H9 (cell line): ENCODE measurements at regions not wholly inside any gene's neighbourhood (a gene's known extent, or its start where the extent isn't known, plus 50 kb on each side); places are given as distances from the start of the nearest gene placed in this dataset.

Source experiments
- DNase-seq: peaks from one replicate; pipeline ENCODE4 v3.0.0-alpha.2; 2017
- H2AFZ ChIP-seq: one replicate; pipeline ENCODE4 v1.6.1; 2013; ENCODE audit warnings: mild to moderate bottlenecking, low read length, control low read depth, moderate library complexity
- H2AK5ac ChIP-seq: 2 replicates; pipeline ENCODE4 v1.6.1; 2013; ENCODE audit warnings: low read length, control low read depth, mixed read lengths; ENCODE audit not compliant: insufficient read length
- H2BK120ac ChIP-seq: one replicate; pipeline ENCODE4 v1.6.1; 2013; ENCODE audit warnings: low read depth, mild to moderate bottlenecking, low read length, control low read depth, inconsistent platforms; ENCODE audit not compliant: poor library complexity, severe bottlenecking
- H2BK12ac ChIP-seq: 2 replicates; pipeline ENCODE4 v1.6.1; 2013; ENCODE audit warnings: low read length, control low read depth, mixed read lengths, low read depth; ENCODE audit not compliant: insufficient read length
- H2BK15ac ChIP-seq: 2 replicates; pipeline ENCODE4 v1.6.1; 2013; ENCODE audit warnings: low read depth, low read length, control low read depth
- H2BK20ac ChIP-seq: one replicate; pipeline ENCODE4 v1.6.1; 2013; ENCODE audit warnings: low read depth, mild to moderate bottlenecking, low read length, control low read depth, inconsistent platforms; ENCODE audit not compliant: poor library complexity, severe bottlenecking
- H2BK5ac ChIP-seq: 2 replicates; pipeline ENCODE4 v1.6.1; 2013; ENCODE audit warnings: low read length, control low read depth, mixed read lengths; ENCODE audit not compliant: insufficient read length
- H3K14ac ChIP-seq: 2 replicates; pipeline ENCODE4 v1.6.1; 2013; ENCODE audit warnings: low read length, control low read depth; ENCODE audit not compliant: insufficient read depth
- H3K18ac ChIP-seq: 2 replicates; pipeline ENCODE4 v1.6.1; 2013; ENCODE audit warnings: low read depth, mild to moderate bottlenecking, mixed read lengths, low read length, control low read depth; ENCODE audit not compliant: insufficient read length
- H3K23ac ChIP-seq: 2 replicates; pipeline ENCODE4 v1.6.1; 2013; ENCODE audit warnings: low read length, control low read depth, mixed read lengths, low read depth; ENCODE audit not compliant: insufficient read length
- H3K23me2 ChIP-seq: 2 replicates; pipeline ENCODE4 v1.6.1; 2013; ENCODE audit warnings: low read depth, mild to moderate bottlenecking, mixed read lengths, low read length, control low read depth; ENCODE audit not compliant: insufficient read length, poor library complexity, severe bottlenecking
- H3K27ac ChIP-seq: 2 replicates; pipeline ENCODE4 v1.5.1; 2013; ENCODE audit warnings: low read length, control low read depth, mixed read lengths, low read depth; ENCODE audit not compliant: insufficient read length
- H3K27me3 ChIP-seq: 2 replicates; pipeline ENCODE4 v1.6.1; 2013; ENCODE audit warnings: low read length, control low read depth, inconsistent platforms; ENCODE audit not compliant: insufficient read depth
- H3K4ac ChIP-seq: 2 replicates; pipeline ENCODE4 v1.6.1; 2013; ENCODE audit warnings: low read depth, mild to moderate bottlenecking, control low read depth, inconsistent platforms, low read length, moderate library complexity
- H3K4me1 ChIP-seq: 2 replicates; pipeline ENCODE4 v1.6.1; 2013; ENCODE audit warnings: low read length, control low read depth, inconsistent platforms; ENCODE audit not compliant: insufficient read depth
- H3K4me2 ChIP-seq: 2 replicates; pipeline ENCODE4 v1.6.1; 2013; ENCODE audit warnings: low read length, control low read depth, mixed read lengths; ENCODE audit not compliant: insufficient read length, insufficient read depth
- H3K56ac ChIP-seq: 2 replicates; pipeline ENCODE4 v1.6.1; 2013; ENCODE audit warnings: low read depth, mild to moderate bottlenecking, mixed read lengths, low read length, control low read depth; ENCODE audit not compliant: insufficient read length
- H3K79me1 ChIP-seq: 2 replicates; pipeline ENCODE4 v1.6.1; 2013; ENCODE audit warnings: low read depth, mild to moderate bottlenecking, moderate library complexity, low read length, control low read depth, inconsistent platforms; ENCODE audit not compliant: insufficient read depth, poor library complexity, severe bottlenecking
- H3K79me2 ChIP-seq: 2 replicates; pipeline ENCODE4 v1.6.1; 2013; ENCODE audit warnings: low read length, control low read depth, inconsistent platforms; ENCODE audit not compliant: insufficient read depth
- H3K9ac ChIP-seq: 2 replicates; pipeline ENCODE4 v1.6.1; 2013; ENCODE audit warnings: low read length, control low read depth, mixed read lengths; ENCODE audit not compliant: insufficient read length; ENCODE audit errors: extremely low read depth
- H3K9me3 ChIP-seq: one replicate; pipeline ENCODE4 v1.6.1; 2013; ENCODE audit warnings: low read depth, low read length, inconsistent platforms; ENCODE audit not compliant: control insufficient read depth
- H3T11ph ChIP-seq: one replicate; pipeline ENCODE4 v1.6.1; 2013; ENCODE audit warnings: mild to moderate bottlenecking, low read length, control low read depth, inconsistent platforms
- H4K20me1 ChIP-seq: one replicate; pipeline ENCODE4 v1.6.1; 2013; ENCODE audit not compliant: control insufficient read depth, insufficient read length, insufficient read depth
- H4K5ac ChIP-seq: 2 replicates; pipeline ENCODE4 v1.6.1; 2013; ENCODE audit warnings: low read depth, mild to moderate bottlenecking, mixed read lengths, low read length, control low read depth; ENCODE audit not compliant: insufficient read length
- H4K8ac ChIP-seq: replicated peaks from 2 replicates; pipeline ENCODE4 v1.6.1; 2013; ENCODE audit warnings: low read length, control low read depth, mixed read lengths, low read depth; ENCODE audit not compliant: insufficient read length
- H4K91ac ChIP-seq: 2 replicates; pipeline ENCODE4 v1.6.1; 2013; ENCODE audit warnings: low read depth, mild to moderate bottlenecking, moderate library complexity, mixed read lengths, low read length, control low read depth; ENCODE audit not compliant: insufficient read length
- H3K27ac Mint-ChIP-seq, 3 experiments: 2 replicates in 2 of 3; 3 replicates in 1 of 3; pipeline ENCODE4 v1.8.0; 2020 to 2021; ENCODE audit warnings: mixed read lengths in 3 of 3, mild to moderate bottlenecking in 1 of 3, moderate library complexity in 1 of 3
- H3K27me3 Mint-ChIP-seq: 2 replicates; pipeline ENCODE4 v1.8.0; 2021; ENCODE audit warnings: low read depth, mild to moderate bottlenecking, moderate library complexity, mixed read lengths
- H3K36me3 Mint-ChIP-seq, 3 experiments: 2 replicates in 2 of 3; 3 replicates in 1 of 3; pipeline ENCODE4 v1.8.0; 2020 to 2021; ENCODE audit warnings: low read depth in 3 of 3, mixed read lengths in 3 of 3; ENCODE audit not compliant: insufficient read depth in 1 of 3
- H3K4me1 Mint-ChIP-seq, 2 experiments: 2 replicates each; pipeline ENCODE4 v1.8.0; 2020; ENCODE audit warnings: mixed read lengths in 2 of 2
- H3K4me3 Mint-ChIP-seq, 2 experiments: 2 replicates in 1 of 2; 3 replicates in 1 of 2; pipeline ENCODE4 v1.8.0; 2020 to 2021; ENCODE audit warnings: mild to moderate bottlenecking in 2 of 2, mixed read lengths in 2 of 2, moderate library complexity in 1 of 2
- H3K9me3 Mint-ChIP-seq, 2 experiments: 2 replicates in 1 of 2; 3 replicates in 1 of 2; pipeline ENCODE4 v1.8.0; 2020; ENCODE audit warnings: mild to moderate bottlenecking in 2 of 2, mixed read lengths in 2 of 2, moderate library complexity in 1 of 2
- WGBS: extraction: QIAGEN DNeasy Blood & Tissue Kit; methylation state at CpG from one replicate; pipeline ENCODE4 v1.1.7; 2013; ENCODE audit warnings: missing lambda C conversion rate, low lambda C conversion rate, mixed read lengths; ENCODE audit not compliant: insufficient read length; ENCODE audit errors: extremely low coverage; 5-methylcytosine and 5-hydroxymethylcytosine counted together
- TF ChIP-seq, protein P1 (sequence below): fragments of 200-600 bp; sonication (generic); conservative IDR thresholded peaks from 3 replicates; pipeline ENCODE4 v1.8.0; 2021; ENCODE audit warnings: antibody characterized with exemption, mild to moderate bottlenecking

DNA sequence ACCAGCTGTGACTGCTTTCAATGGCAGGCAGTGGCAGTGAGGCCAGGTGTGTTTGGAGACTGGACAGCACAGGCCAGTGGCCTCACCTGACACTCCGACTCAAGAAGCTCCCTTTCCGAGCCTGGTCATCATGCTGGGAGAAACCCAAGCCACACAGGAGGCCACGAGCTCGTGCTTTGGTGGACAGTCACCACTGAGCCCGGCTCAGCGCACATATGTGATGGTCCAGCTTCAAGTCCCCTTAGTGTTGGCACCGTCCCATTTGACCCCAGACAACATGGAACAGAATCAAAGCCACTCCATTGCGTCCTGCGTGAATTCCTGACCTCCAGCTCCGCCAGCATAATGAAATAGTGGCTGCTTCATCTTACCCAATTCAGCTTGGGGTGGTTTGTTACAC lies 64.0 kb upstream of the PPP1R26 start:
- Mint-ChIP-seq H3K9me3 (no peaks in the 10 kb centered on the region; a peak in 2 of 5 replicates), H3K4me3 (no peak overlapping the region), H3K27ac (no peak overlapping the region), H3K36me3 (no peaks in the 10 kb centered on the region), H3K27me3 (peaks cover 7% of the 10 kb centered on the region), H3K4me1 (peaks cover 15 to 27% of the 10 kb centered on the region in 2 experiments)
- DNase-seq: no peak
- Histone ChIP-seq H3K9ac (no peak overlapping the region), H2AK5ac (no peak overlapping the region), H3K4me2 (no peak overlapping the region), H3K23me2 (no peaks in the 10 kb centered on the region), H2BK12ac (no peak overlapping the region), H3K4ac (no peak overlapping the region), H3K27me3 (no peaks in the 10 kb centered on the region), H2BK120ac (no peak overlapping the region), H3T11ph (no peak overlapping the region), H4K8ac (no peak overlapping the region), H3K27ac (no peak overlapping the region), H3K4me1 (no peaks in the 10 kb centered on the region), H4K91ac (no peak overlapping the region), H2BK20ac (no peak overlapping the region), H3K79me2 (no peaks in the 10 kb centered on the region), H3K9me3 (no peaks in the 10 kb centered on the region), H3K56ac (no peak overlapping the region), H4K5ac (no peak overlapping the region), H2BK5ac (no peak overlapping the region), H2BK15ac (no peak overlapping the region; the same call in 1 of the 2 replicates), H3K79me1 (no peaks in the 10 kb centered on the region), H3K14ac (no peak overlapping the region), H3K23ac (no peak overlapping the region), H3K18ac (no peak overlapping the region), H4K20me1 (no peaks in the 10 kb centered on the region), H2AFZ (no peak overlapping the region)
- no CpG with 5 or more reads among the region's 10 CpGs for WGBS
- TF ChIP-seq, protein P1, sequence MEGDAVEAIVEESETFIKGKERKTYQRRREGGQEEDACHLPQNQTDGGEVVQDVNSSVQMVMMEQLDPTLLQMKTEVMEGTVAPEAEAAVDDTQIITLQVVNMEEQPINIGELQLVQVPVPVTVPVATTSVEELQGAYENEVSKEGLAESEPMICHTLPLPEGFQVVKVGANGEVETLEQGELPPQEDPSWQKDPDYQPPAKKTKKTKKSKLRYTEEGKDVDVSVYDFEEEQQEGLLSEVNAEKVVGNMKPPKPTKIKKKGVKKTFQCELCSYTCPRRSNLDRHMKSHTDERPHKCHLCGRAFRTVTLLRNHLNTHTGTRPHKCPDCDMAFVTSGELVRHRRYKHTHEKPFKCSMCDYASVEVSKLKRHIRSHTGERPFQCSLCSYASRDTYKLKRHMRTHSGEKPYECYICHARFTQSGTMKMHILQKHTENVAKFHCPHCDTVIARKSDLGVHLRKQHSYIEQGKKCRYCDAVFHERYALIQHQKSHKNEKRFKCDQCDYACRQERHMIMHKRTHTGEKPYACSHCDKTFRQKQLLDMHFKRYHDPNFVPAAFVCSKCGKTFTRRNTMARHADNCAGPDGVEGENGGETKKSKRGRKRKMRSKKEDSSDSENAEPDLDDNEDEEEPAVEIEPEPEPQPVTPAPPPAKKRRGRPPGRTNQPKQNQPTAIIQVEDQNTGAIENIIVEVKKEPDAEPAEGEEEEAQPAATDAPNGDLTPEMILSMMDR: no peak
